ENCODE measurements at regions not wholly inside any gene's neighbourhood (a gene's known extent, or its start where the extent isn't known, plus 50 kb on each side); places are given as distances from the start of the nearest gene placed in this dataset.
A peak's percentile ranks its signal among the peaks of the same experiment; 100 is the strongest.
"Not testable (repeated sequence)": the region's sequence is repeated elsewhere in the genome, so short reads cannot be mapped to it uniquely, and the experiment has no call there.

DNA sequence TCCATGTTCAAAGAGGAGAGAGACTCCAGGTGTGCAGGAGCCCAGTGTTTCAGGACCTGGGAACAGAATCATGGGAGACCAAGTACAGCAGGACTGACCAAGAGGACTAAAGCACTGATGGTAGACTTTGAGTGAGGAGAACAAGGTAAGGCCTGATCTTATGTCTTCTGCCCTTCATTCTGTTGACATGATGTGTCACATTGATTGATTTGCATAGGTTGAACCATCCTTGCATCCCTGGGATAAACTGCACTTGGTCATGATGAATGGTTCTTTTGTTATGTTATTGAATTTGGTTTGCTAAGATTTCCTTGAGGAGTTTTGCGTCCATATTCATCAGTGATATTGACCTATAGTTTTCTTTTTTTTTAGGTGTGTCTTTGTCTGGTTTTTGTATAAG is 497.0 kb downstream of the TMEM121 start:
- DNase-seq (no peak), ATAC-seq (ENCODE audit: poor library complexity) (no peak)
- no peaks in the 10 kb centered on the region for H3K27me3 Mint-ChIP-seq
- H3K4me3 Mint-ChIP-seq, result no peak overlapping the region
- H3K27me3 ChIP-seq (ENCODE audit: control insufficient read depth in 1 of 2, insufficient read depth in 2 of 2, low read length in 2 of 2), result no peaks in the 10 kb centered on the region
- intact Hi-C loops (cut with DNase I, micrococcal nuclease), result no loop called here
- H3K9me3 Mint-ChIP-seq, result peaks cover 2% of the 10 kb centered on the region
- no peak overlapping the region for H3K27ac ChIP-seq (ENCODE audit: low read depth in 1 of 2, low read length in 2 of 2)
- no peak overlapping the region for H3K27ac Mint-ChIP-seq
- H3K9me3 ChIP-seq (ENCODE audit: control insufficient read depth in 1 of 2, insufficient read depth in 1 of 2, low read length in 2 of 2), result no peaks in the 10 kb centered on the region
- peaks cover 10% of the 10 kb centered on the region for H3K4me1 ChIP-seq (ENCODE audit: insufficient read depth, low read length)
- ChIA-PET CTCF (no interaction called here), POLR2A (no interaction called here)
- H3K36me3 Mint-ChIP-seq (ENCODE audit: low read depth), result no peaks in the 10 kb centered on the region
- no peaks in the 10 kb centered on the region for H3K36me3 ChIP-seq (ENCODE audit: insufficient read depth, low read length)
- TF ChIP-seq, protein P1, sequence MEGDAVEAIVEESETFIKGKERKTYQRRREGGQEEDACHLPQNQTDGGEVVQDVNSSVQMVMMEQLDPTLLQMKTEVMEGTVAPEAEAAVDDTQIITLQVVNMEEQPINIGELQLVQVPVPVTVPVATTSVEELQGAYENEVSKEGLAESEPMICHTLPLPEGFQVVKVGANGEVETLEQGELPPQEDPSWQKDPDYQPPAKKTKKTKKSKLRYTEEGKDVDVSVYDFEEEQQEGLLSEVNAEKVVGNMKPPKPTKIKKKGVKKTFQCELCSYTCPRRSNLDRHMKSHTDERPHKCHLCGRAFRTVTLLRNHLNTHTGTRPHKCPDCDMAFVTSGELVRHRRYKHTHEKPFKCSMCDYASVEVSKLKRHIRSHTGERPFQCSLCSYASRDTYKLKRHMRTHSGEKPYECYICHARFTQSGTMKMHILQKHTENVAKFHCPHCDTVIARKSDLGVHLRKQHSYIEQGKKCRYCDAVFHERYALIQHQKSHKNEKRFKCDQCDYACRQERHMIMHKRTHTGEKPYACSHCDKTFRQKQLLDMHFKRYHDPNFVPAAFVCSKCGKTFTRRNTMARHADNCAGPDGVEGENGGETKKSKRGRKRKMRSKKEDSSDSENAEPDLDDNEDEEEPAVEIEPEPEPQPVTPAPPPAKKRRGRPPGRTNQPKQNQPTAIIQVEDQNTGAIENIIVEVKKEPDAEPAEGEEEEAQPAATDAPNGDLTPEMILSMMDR (IDR thresholded peaks at IDR 0.05), result no peak
- no peak overlapping the region for H3K4me3 ChIP-seq (ENCODE audit: low read length)
- H3K4me1 Mint-ChIP-seq (ENCODE audit: low read depth), result peaks cover 28% of the 10 kb centered on the region

DNA sequence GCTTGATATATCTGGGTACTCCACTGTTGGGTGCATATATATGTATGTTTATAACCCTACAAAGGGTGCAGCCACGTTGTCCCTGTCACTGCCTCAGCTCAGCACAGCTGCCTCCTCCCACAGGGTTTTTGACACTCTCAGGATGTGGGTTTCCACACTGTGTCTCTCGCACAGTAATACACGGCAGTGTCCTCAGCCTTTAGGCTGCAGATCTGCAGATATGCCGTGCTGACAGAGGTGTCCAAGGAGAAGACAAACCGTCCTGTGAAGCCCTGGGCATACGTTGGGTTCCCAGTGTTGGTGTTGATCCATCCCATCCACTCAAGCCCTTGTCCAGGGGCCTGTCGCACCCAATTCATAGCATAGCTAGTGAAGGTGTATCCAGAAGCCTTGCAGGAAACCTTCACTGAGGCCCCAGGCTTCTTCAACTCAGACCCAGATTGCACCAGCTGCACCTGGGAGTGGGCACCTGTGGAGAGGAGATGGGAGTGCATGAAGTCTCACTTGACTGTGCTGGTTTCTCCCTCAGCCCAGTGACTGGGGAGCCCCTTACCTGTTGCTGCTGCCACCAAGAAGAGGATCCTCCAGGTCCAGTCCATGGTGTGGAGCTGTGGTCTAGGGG is 498.7 kb downstream of the TMEM121 start:
- peak overlapping the region; percentile 37 for H3K27ac Mint-ChIP-seq

DNA sequence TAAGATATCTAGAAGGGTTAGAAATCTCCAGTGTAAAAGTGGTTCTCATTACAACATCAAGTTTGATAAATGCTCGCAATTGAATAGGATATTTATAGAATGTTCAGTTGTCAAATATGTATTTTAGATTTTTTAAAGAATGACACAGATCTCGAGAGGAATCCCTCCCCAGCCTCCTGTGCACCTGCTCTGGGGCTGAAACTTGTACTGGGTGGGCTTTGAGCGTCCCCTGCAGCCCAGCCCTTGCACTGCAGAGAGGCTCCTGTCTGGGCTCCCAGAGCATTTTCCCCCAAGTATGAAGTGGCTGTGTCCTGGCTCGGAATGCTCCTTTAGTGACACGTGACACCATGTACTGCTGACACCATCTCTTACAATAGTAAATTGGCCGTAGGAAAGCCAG is 499.6 kb downstream of the TMEM121 start:
- peaks cover 2% of the 10 kb centered on the region for H3K9me3 Mint-ChIP-seq
- POLR2A ChIA-PET, result interaction anchor here (0.8 kb wide), 1 partner anchor 39 kb away, joined by 3 read pairs; no protein-coding TSS in a partner anchor
- intact Hi-C loops (cut with DNase I, micrococcal nuclease), result no loop called here
- no peak overlapping the region for H3K27ac Mint-ChIP-seq
- no peaks in the 10 kb centered on the region for H3K27me3 Mint-ChIP-seq
- ATAC-seq (ENCODE audit: poor library complexity) (no peak), DNase-seq (no peak)
- H3K4me1 Mint-ChIP-seq (ENCODE audit: low read depth), result peaks cover 28% of the 10 kb centered on the region
- no peak overlapping the region for H3K4me3 Mint-ChIP-seq
- no peak overlapping the region for H3K27ac ChIP-seq (ENCODE audit: low read depth in 1 of 2, low read length in 2 of 2)
- H3K9me3 ChIP-seq (ENCODE audit: control insufficient read depth in 1 of 2, insufficient read depth in 1 of 2, low read length in 2 of 2), result no peaks in the 10 kb centered on the region
- H3K36me3 ChIP-seq (ENCODE audit: insufficient read depth, low read length), result no peaks in the 10 kb centered on the region
- CTCF ChIA-PET, result no interaction called here
- TF ChIP-seq, protein P1 (IDR thresholded peaks at IDR 0.05), result no peak
- peaks cover 10% of the 10 kb centered on the region for H3K4me1 ChIP-seq (ENCODE audit: insufficient read depth, low read length)
- H3K4me3 ChIP-seq (ENCODE audit: low read length), result no peak overlapping the region
- H3K27me3 ChIP-seq (ENCODE audit: control insufficient read depth in 1 of 2, insufficient read depth in 2 of 2, low read length in 2 of 2), result no peaks in the 10 kb centered on the region
- H3K36me3 Mint-ChIP-seq (ENCODE audit: low read depth), result no peaks in the 10 kb centered on the region

More for the DNA sequence above, 498.7 kb downstream of the TMEM121 start:
- DNase-seq (peak in 11 of 14 experiments; percentile 13 to 56 (median 40)), ATAC-seq (ENCODE audit: poor library complexity) (peak; percentile 96)
- Mint-ChIP-seq H3K36me3 (ENCODE audit: low read depth) (no peaks in the 10 kb centered on the region), H3K4me3 (peak overlapping the region; percentile 6), H3K27me3 (no peaks in the 10 kb centered on the region), H3K4me1 (ENCODE audit: low read depth) (peaks cover 28% of the 10 kb centered on the region), H3K9me3 (peaks cover 2% of the 10 kb centered on the region)
- Histone ChIP-seq H3K27me3 (ENCODE audit: control insufficient read depth in 1 of 2, insufficient read depth in 2 of 2, low read length in 2 of 2) (no peaks in the 10 kb centered on the region), H3K27ac (ENCODE audit: low read depth in 1 of 2, low read length in 2 of 2) (no peak overlapping the region), H3K36me3 (ENCODE audit: insufficient read depth, low read length) (no peaks in the 10 kb centered on the region), H3K4me3 (ENCODE audit: low read length) (no peak overlapping the region), H3K4me1 (ENCODE audit: insufficient read depth, low read length) (peaks cover 10% of the 10 kb centered on the region), H3K9me3 (ENCODE audit: control insufficient read depth in 1 of 2, insufficient read depth in 1 of 2, low read length in 2 of 2) (no peaks in the 10 kb centered on the region)
- TF ChIP-seq, protein P1 (IDR thresholded peaks at IDR 0.05), result no peak
- ChIA-PET CTCF (no interaction called here), POLR2A (interaction anchor here (1.4 kb wide), 1 partner anchor 20 kb away, joined by 10 read pairs; no protein-coding TSS in a partner anchor)
- intact Hi-C loops (cut with DNase I, micrococcal nuclease), result no loop called here

DNA sequence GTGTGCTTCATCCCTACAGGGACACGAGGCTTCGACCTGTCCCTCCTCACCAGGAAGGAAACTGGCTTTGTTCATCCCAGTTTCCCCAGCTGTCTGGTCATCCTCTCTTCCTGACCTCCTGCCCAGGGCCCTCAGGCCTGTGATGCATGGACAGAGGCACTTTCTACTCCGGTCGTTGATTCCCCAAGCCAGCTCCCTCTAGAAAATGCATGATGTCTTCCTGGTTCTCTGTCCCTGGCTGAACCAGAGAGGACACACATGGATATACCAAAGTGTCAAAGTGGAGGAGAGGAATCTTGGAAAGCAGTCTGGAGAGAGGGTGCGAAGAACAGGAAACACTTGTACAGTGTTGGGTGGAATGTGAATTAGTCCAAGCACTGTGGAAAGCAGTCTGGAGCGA is 501.4 kb downstream of the TMEM121 start:
- peaks cover 27% of the 10 kb centered on the region for H3K4me1 Mint-ChIP-seq (ENCODE audit: low read depth)
- H3K36me3 Mint-ChIP-seq (ENCODE audit: low read depth); ATAC-seq (ENCODE audit: poor library complexity); H3K9me3 ChIP-seq (ENCODE audit: control insufficient read depth in 1 of 2, insufficient read depth in 1 of 2, low read length in 2 of 2); H3K27me3 Mint-ChIP-seq; POLR2A ChIA-PET; H3K4me3 ChIP-seq (ENCODE audit: low read length); H3K27ac ChIP-seq (ENCODE audit: low read depth in 1 of 2, low read length in 2 of 2); CTCF ChIA-PET; intact Hi-C loops (cut with DNase I, micrococcal nuclease); H3K9me3 Mint-ChIP-seq; H3K36me3 ChIP-seq (ENCODE audit: insufficient read depth, low read length); H3K27me3 ChIP-seq (ENCODE audit: control insufficient read depth in 1 of 2, insufficient read depth in 2 of 2, low read length in 2 of 2); DNase-seq; H3K27ac Mint-ChIP-seq; H3K4me3 Mint-ChIP-seq: not testable (repeated sequence)
- peaks cover 10% of the 10 kb centered on the region for H3K4me1 ChIP-seq (ENCODE audit: insufficient read depth, low read length)

Data from CD4-positive, alpha-beta T cell (primary cell).